Cardiac fibroblast (primary cell): ENCODE measurements at regions not wholly inside any gene's neighbourhood (a gene's known extent, or its start where the extent isn't known, plus 50 kb on each side); places are given as distances from the start of the nearest gene placed in this dataset.

ENCODE experiments used
- DNase-seq, 2 donors: peaks; one replicate each; pipeline versions ENCODE4 v3.0.0 to v3.0.0-alpha.2; 2010; ENCODE audit warnings: low read depth in 2 of 2
- H3K4me3 ChIP-seq, 2 donors: replicated peaks in 1 of 2; 1 replicate in 1 of 2; 2 replicates in 1 of 2; pipeline ENCODE4 v1.5.1; 2011; ENCODE audit warnings: low read depth in 2 of 2, low read length in 2 of 2, mild to moderate bottlenecking in 2 of 2, moderate library complexity in 1 of 2
- CTCF ChIP-seq: IDR thresholded peaks from one replicate; pipeline ENCODE4 v1.5.1; 2011; ENCODE audit warnings: low read depth, mild to moderate bottlenecking, low read length, inconsistent platforms

- H3K4me3 ChIP-seq = no peak overlapping the region
- TF ChIP-seq CTCF = no peak
- DNase-seq = no peak
Observed at GRCh38 chr14:87824266-87824665, 168.7 kb downstream of the GALC start.

- TF ChIP-seq CTCF = no peak
- no peak overlapping the region for H3K4me3 ChIP-seq
- no peak for DNase-seq
Observed at GRCh38 chr14:87816416-87816815, 176.6 kb downstream of the GALC start.

- no peak for TF ChIP-seq CTCF
- DNase-seq = no peak
- H3K4me3 ChIP-seq = no peak overlapping the region
Observed at GRCh38 chr14:87815121-87815520, 177.9 kb downstream of the GALC start.

- DNase-seq = no peak
- H3K4me3 ChIP-seq = no peak overlapping the region
- TF ChIP-seq CTCF = no peak
Observed at GRCh38 chr14:87813686-87814085, 179.3 kb downstream of the GALC start.

- no peak for DNase-seq
- no peak overlapping the region for H3K4me3 ChIP-seq
- TF ChIP-seq CTCF = no peak
Observed at GRCh38 chr14:87813211-87813610, 179.8 kb downstream of the GALC start.

GRCh38 chr14:87811246-87811645, 181.7 kb downstream of the GALC start:
- DNase-seq = no peak
- H3K4me3 ChIP-seq = no peak overlapping the region
- no peak for TF ChIP-seq CTCF

GRCh38 chr14:87810711-87811110, 182.3 kb downstream of the GALC start:
- no peak overlapping the region for H3K4me3 ChIP-seq
- DNase-seq = no peak
- no peak for TF ChIP-seq CTCF
